ENCODE measurements at regions not wholly inside any gene's neighbourhood (a gene's known extent, or its start where the extent isn't known, plus 50 kb on each side); places are given as distances from the start of the nearest gene placed in this dataset.
"Not testable (repeated sequence)": the region's sequence is repeated elsewhere in the genome, so short reads cannot be mapped to it uniquely, and the experiment has no call there.

DNA sequence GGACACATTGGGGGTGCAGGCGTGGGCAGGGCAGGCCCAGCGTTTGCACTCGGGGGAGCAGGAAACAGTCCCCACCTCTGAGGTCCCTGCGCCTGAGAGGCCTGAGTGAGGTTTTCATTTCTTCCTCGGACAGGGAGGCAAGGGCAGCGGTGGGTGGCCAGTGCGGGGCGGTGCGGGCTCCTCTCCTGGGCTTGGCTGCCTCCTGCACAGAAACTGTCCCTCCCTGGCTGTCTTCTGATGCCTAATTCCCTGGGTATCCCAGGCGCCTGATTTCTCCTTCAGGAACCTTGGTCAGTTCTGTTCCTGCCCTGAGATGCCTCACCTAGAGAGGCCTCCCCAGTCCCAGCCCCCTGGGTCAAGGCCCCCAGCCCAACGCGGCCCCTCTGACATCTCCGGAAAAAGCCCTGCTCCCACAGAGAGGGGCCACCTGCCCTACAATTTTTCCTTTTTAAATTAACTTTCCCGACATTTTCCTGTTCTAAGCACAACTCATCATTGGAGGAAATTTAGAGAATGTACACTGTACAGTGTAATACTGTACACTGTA, 260.3 kb downstream of the ADGRD1 start:
- peaks cover 0 to 7% (median 0%) of the 10 kb centered on the region in 9 donors for H3K4me1 ChIP-seq
- no peaks in the 10 kb centered on the region for H3K36me3 ChIP-seq
- DNase-seq (no peak), ATAC-seq (no peak)
- H3K4me3 ChIP-seq = no peak overlapping the region
- 85 to 90% methylated on average over 14 of the region's 14 CpGs for WGBS, 2 donors
- TF ChIP-seq, protein P1, sequence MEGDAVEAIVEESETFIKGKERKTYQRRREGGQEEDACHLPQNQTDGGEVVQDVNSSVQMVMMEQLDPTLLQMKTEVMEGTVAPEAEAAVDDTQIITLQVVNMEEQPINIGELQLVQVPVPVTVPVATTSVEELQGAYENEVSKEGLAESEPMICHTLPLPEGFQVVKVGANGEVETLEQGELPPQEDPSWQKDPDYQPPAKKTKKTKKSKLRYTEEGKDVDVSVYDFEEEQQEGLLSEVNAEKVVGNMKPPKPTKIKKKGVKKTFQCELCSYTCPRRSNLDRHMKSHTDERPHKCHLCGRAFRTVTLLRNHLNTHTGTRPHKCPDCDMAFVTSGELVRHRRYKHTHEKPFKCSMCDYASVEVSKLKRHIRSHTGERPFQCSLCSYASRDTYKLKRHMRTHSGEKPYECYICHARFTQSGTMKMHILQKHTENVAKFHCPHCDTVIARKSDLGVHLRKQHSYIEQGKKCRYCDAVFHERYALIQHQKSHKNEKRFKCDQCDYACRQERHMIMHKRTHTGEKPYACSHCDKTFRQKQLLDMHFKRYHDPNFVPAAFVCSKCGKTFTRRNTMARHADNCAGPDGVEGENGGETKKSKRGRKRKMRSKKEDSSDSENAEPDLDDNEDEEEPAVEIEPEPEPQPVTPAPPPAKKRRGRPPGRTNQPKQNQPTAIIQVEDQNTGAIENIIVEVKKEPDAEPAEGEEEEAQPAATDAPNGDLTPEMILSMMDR (IDR thresholded peaks at IDR 0.05) = no peak
- intact Hi-C loops (cut with DNase I) = no loop called here
- H3K27me3 ChIP-seq = peaks cover 0 to 35% (median 25%) of the 10 kb centered on the region in 7 donors
- H3K9me3 ChIP-seq = peaks cover 0 to 10% (median 0%) of the 10 kb centered on the region in 11 donors
- H3K27ac ChIP-seq = no peak overlapping the region

DNA sequence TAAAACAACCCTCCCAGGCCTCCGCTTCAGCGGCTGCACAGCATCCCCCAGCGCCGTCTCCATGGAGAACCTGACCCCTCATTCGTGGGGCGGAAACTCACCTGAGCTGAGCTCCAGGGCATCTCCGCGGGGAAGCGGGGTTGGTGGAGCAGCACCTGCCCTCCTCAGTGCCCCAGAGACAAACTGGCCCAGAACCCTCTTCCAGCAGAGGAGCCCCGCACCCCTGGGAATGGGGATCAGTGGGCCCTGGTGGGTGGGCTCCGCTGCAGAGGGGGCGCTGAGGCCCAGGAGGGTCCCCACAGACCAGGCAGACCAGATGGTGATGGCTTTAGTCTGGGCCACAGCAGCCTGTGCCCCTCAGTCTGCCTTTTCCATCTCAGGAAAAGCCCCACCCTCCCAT, 261.2 kb downstream of the ADGRD1 start:
- 83 to 88% methylated on average over 10 to 12 of the region's 12 CpGs for WGBS, 2 donors
- intact Hi-C loops (cut with DNase I); H3K27ac ChIP-seq; H3K4me1 ChIP-seq; H3K9me3 ChIP-seq; DNase-seq; H3K36me3 ChIP-seq; H3K4me3 ChIP-seq; ATAC-seq: not testable (repeated sequence)
- H3K27me3 ChIP-seq = peaks cover 0 to 36% (median 27%) of the 10 kb centered on the region in 7 donors

DNA sequence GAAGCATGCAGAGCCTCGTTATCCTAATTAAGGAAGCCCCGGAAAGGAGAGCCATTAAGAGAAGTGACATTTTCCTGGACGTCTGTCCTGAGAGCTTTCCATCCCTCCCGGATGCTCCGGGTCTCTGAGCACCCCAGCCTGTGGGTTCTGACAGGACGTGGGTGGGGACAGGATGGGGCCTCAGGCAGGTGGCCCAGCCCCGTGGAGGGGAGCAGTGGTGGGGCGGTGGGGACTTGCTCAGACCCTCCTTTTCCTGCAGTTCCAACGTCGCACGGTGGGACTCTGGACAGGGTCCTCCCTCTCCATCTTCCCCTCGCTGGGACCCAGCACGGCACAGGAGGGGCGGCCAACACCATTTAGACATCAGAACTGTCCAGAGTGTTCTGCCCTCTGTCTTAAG, 262.9 kb downstream of the ADGRD1 start:
- Histone ChIP-seq H3K27me3 (peaks cover 0 to 38% (median 27%) of the 10 kb centered on the region in 7 donors), H3K27ac (peak overlapping the region in 1 of 10 donors; percentile 11)
- H3K4me1 ChIP-seq; DNase-seq; H3K4me3 ChIP-seq; intact Hi-C loops (cut with DNase I); H3K9me3 ChIP-seq; H3K36me3 ChIP-seq: not testable (repeated sequence)
- 19 to 37% methylated on average over 14 of the region's 14 CpGs for WGBS, 2 donors
- peak in 4 of 8 donors; percentile 48 to 78 (median 67) for ATAC-seq

DNA sequence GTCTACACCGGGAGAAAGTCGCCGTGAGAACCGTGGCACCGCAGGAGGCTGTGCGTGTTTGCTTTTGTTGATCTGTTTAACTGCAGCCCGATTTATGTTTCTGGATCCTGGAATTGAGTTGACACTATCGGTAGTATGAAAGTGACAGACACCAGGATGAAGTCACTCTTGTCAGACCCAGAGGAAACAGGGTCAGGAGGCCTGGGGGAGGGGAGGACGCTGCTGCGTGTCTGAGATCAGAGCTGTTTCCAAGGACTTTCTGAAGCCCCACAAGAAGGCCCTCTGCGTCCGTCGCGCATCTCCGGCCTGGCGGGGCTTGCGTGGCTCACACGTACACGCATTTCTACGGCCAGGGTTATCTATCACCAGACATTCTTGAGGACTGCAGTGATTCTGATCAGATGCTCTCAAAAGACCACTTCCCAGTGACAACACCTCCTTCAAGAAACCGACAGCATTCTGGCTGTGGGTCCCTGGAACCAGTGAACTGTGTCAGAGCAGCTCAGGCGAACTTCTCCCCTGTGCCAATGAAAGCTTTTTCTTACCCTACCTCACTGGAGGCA, 263.4 kb downstream of the ADGRD1 start:
- DNase-seq = peak in 1 of 2 donors; percentile 31

DNA sequence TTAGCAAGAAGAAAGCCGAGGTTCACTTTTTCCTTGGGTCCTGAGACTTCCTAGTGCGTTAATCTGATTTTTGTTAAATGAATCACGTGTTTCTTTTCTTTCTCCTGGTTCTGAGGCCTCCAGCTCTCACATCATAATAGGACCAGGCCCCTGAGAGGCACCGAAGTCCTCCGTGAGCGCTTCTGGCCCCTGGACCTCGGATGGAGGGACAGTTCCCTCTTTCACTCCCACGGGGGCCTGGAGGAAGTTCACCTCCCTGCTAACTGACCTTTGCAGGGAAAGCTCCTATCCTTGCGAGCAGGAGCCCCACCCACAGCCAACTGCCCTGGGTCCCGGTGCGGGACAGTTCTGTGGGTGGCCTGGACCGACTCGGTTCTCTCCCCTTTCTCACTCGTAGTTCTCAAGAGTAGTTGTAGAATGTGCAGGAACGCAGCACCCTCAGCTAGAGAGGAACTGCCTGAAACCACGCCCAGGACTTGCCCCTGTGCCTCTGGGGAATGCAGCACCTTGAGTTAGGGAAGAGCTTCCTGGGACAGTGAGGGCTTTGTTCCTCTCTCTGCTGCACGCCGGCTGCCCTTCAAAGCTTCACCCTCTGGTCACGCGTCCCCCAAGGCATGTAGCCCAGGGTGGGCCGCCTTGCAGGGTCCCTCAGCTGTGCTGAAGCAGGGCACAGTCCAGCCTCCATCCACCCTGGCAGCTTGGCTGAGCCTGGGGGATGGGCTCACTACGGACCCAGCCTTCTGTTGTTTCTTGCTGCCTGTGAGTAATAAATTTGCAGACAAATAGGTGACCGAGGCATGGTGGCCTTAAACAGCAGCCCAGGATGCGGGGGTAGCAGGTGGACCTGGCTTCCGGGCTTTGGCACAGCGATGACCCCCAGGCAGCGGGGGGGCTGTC, 264.6 kb downstream of the ADGRD1 start:
- Histone ChIP-seq H3K36me3 (no peaks in the 10 kb centered on the region), H3K4me3 (no peak overlapping the region), H3K27me3 (peaks cover 0 to 38% (median 31%) of the 10 kb centered on the region in 7 donors), H3K27ac (peak overlapping the region in 1 of 10 donors; percentile 9), H3K4me1 (peaks cover 0 to 11% (median 3%) of the 10 kb centered on the region in 9 donors), H3K9me3 (peaks cover 0 to 4% (median 0%) of the 10 kb centered on the region in 11 donors)
- 51 to 67% methylated on average over 27 of the region's 27 CpGs for WGBS, 2 donors
- intact Hi-C loops (cut with DNase I) = no loop called here
- ATAC-seq = peak in 1 of 8 donors; percentile 10
- TF ChIP-seq, protein P1 (IDR thresholded peaks at IDR 0.05) = no peak
- DNase-seq = no peak

More for the DNA sequence above, 263.4 kb downstream of the ADGRD1 start:
- peak in 5 of 8 donors; percentile 32 to 74 (median 58) for ATAC-seq
- H3K27ac ChIP-seq = peak overlapping the region in 1 of 10 donors; percentile 11
- no peak overlapping the region for H3K4me3 ChIP-seq
- no peaks in the 10 kb centered on the region for H3K36me3 ChIP-seq
- intact Hi-C loops (cut with DNase I) = no loop called here
- TF ChIP-seq, protein P1 (IDR thresholded peaks at IDR 0.05) = no peak
- peaks cover 0 to 9% (median under 1%) of the 10 kb centered on the region in 9 donors for H3K4me1 ChIP-seq
- H3K9me3 ChIP-seq = peaks cover 0 to 10% (median 0%) of the 10 kb centered on the region in 11 donors
- peaks cover 0 to 38% (median 27%) of the 10 kb centered on the region in 7 donors for H3K27me3 ChIP-seq
- 18 to 19% methylated on average over 22 of the region's 22 CpGs for WGBS, 2 donors
